HG03095 (cell line): ENCODE measurements at regions not wholly inside any gene's neighbourhood (a gene's known extent, or its start where the extent isn't known, plus 50 kb on each side); places are given as distances from the start of the nearest gene placed in this dataset.

Experiments
- ATAC-seq: cut with Tn5 transposase; IDR thresholded peaks from one replicate; pipeline ENCODE4 v1.9.1; 2021; ENCODE audit warnings: moderate library complexity; ENCODE audit not compliant: unreplicated experiment

DNA sequence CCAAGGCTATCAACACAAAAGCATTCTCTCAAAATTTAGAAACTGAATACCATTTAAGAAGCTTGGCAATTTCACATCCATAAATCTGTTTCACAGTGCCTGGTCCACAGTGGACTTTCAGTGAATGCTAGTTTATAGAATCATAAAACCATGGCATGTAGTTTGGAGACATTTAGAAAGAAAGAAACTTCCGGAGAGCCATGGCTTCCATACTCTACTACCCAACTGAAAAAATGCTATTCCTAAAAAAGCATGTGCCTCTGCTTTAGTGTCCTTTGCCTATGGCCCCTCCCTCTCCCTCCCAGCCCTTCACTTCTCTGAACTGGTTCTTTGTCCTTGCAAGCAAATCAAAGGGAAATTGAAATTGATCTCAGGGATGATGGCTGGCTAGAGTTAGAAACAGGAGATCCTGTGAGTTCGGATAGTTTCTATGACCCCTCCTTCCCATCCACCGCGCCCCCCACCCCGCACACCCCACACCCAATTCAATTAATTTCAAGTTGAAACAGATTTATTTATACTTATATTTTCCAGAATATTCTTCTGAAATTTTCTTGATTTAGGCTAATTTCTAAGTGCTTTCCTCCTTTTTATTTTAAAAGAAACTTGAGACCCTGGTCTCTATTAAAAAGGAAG lies 248.3 kb downstream of the TRIB2 start:
- no peak for ATAC-seq

DNA sequence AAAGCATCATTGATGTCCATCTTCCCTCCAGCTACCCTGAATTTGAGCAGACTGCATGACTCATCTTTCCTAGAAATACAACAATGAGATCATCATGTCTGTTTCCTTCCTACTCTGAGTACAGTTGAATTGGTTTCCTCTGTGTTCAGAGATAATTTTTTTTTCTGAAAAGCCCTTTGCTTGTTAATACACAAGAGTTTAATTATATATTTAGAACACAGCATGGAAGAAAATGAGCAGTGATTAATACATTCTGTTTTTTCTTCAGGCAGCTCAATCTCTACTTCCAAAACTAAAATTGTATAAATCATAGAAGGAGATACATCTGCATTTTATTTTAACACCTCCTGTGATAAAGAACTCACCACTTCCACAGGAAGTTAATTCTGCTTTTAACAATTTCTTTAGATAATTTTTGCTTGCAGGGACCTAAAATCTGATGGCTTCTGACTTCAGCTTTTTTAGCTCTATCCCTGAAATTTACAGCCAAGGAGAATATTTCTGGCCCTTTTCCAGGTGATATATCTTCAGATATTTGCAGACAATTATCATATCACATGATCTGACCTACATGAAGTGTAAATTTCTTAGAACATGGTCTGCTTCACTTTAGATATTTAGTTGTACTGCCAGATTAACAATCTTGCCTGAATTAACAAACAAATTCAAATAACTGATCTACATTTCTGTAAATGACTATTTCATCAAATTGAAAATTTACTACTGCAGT lies 249.0 kb downstream of the TRIB2 start:
- no peak for ATAC-seq

DNA sequence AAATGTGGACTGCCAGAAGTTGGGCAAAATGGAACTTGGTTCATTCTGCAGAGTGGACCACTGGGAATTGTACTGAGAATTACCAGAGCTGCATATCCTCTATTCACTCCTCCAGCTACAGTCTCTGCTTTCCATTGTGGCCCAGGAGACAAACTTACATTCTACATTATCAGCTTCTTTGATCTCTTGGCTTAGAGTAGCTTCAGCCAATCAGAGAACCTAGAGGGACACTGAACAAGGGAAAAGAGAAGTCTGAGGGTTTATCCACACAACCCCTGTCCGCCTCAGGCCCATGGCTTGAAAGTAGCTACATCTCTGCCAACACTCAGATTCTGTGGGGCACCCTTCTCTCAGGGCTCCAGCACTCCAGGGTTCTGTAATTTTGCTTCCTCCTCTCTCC lies 251.1 kb downstream of the TRIB2 start:
- no peak for ATAC-seq

DNA sequence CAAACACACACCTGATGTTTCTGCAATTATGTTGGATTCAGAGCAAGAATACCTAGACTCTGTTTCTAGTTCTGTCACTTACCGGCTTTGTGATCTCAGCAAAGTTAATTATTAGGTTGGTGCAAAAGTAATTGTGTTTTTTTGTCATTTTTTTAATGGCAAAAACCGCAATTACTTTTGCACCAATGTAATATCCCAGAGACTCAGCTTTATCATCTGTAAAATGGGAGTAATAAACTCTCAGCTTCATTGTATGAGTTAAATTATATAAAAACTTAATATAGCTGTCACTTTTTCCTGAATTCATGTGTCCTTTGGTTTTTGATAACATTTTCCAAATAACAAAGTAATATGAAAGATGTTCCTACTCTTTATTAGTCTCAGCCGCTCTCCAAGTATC lies 251.7 kb downstream of the TRIB2 start:
- no peak for ATAC-seq

DNA sequence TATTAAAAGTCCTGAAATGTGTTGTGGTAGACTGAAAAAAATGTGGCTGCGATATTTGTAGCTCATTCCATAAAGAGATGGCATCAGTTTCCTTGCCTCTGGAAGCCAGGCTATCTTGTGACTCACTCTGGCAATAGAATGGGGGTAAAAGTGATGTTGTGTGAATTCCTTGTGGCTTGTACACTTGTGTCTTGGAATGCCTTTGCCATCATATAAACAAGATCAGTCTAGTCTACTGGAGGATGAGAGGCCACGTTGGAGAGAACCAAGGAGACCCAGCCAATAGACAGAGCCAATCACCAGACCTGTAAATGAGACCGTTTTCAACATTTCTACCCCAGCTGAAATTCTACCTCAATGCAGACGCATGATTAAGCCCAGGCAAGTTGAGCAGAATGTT lies 254.1 kb downstream of the TRIB2 start:
- ATAC-seq = no peak

DNA sequence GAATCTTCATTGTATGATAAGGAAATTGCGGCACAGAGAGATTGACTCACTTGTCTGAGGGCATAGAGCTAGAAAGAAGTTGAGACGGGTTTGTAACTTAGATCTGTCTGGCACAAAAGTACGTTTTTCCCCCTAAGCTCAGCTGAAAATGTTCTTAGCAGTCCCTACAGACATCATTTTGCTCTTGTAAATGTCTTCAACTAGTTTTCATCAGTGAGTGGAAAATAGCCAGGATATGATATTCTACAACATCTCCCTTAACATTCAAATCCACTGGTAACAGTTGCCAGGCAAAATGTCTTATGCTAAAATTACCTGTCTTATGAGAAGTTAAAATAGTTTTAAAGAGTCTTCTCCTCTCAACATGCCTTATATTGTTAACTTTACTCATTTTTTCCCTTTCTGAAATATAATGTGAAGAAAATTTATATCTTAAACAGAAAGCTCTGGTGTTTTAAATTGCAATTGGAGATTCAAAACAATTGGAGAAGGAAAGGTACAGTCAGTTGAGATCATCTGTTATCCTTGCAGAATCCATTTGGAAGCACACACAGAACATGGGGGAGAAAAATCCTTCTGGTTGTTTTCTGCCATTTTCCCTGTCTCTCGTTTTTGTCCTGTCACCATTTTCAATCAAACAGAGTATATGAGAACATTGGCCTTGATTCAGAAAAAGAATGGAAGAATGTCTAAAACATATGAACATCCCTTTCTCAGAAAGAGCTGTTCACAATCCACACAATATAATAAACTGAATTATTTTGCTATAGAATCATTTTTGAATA lies 255.0 kb downstream of the TRIB2 start:
- no peak for ATAC-seq

DNA sequence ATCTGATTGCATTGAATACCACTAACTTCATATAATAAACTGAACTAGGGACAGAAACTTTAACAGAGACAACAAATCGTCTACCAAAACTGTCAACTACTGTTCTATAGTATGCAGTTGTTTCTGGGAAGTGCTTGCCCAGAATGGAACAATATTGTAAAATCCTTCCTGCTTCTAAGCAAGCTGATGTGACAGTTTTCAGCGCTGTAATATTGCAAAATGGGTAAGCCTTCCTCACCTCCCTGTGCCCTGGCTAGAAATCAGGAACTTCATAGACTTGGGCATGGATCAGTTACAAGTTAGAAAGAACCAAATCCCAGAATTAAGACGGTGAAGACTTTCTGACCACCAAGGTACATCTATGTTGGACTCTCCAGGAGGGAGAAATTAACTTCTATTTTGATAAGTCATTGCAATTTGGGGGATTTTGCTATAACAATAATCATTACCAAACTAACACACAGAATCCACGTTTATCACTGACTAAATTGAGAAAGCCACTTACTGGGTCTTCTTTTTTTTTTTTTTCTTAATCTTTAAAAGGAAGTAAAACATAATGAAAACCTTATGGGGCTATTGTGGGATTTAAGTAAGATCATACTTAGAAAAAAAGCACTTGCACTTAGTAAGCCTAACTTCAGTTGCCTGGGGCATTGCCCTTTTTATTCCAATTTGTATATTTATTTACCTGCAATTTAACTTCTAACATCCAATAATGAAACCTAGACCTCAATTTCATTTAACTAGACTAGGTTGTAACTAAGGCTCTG lies 261.5 kb downstream of the TRIB2 start:
- ATAC-seq = no peak

DNA sequence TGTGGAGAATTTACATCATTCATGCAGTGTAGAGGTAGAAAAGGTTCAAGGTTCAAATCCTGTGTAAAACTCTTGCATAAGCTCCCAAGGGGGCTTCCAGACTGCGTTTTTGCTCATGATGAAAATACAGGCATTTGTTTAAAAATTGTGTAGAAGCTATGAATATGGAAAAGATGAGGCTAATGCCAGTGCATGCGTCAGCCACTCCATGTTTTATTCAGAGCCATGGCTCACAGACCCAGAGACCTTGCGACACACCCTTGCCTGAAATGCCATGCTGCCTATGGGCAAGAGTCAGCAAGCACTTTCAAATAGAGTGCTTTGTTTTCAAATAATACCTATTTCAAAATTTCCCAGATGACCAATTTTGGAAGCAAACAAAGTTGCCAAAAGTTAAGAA lies 262.3 kb downstream of the TRIB2 start:
- no peak for ATAC-seq

DNA sequence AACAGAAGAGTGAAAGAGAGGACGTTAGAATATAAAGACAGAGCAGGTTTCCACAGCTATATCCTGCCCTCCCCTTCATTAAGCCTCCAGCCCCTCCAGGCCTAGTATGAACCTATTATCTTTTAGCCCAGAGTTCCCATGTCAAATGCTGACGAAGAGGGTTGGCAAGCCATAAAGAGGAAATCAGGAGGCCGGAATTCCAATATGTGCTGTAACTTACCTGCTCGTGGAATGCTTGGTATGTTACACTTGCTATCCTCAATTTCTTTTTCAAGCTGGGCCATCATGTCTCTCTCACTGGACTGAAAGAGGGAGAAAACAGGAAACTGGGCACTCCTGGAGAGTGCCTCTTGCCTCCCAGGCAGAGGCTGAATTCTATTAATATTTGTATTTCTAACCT lies 264.1 kb downstream of the TRIB2 start:
- ATAC-seq = no peak

DNA sequence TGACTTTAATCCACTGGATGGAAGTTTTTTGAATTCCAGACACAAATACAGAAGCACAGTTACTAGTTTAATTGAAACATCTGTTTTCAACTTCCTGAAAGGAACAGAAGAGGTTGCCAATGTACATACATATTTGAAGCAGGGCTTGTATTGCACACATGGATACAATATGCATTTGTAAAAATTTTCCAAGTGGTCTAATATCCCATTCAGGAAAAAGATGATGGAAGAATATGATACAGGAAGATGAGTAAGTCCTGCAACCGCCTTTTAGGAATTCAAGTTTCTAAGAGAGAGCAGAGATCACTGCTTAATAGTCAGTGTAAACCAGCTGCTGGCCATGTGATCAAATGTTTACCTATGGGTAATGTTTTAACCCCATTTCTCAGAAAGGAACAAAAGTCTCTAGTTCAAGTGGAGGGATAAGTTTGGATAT lies 265.4 kb downstream of the TRIB2 start:
- ATAC-seq = no peak

DNA sequence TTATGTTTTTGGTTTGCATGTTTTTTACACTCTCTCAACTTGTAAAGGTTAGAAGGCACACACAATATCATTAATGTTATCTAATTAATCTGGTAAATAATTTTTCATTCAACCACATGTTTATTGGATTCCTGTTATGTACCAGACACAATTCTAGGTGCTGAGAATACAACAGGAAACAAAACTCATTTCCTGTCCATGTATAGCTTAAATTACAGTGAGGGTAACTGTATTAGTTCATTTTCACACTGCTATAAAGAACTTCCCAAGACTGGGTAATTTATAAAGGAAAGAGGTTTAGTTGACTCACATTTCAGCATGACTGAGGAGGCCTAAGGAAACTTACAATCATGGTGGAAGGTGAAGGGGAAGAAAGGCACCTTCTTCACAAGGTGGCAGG lies 270.5 kb downstream of the TRIB2 start:
- ATAC-seq = no peak

DNA sequence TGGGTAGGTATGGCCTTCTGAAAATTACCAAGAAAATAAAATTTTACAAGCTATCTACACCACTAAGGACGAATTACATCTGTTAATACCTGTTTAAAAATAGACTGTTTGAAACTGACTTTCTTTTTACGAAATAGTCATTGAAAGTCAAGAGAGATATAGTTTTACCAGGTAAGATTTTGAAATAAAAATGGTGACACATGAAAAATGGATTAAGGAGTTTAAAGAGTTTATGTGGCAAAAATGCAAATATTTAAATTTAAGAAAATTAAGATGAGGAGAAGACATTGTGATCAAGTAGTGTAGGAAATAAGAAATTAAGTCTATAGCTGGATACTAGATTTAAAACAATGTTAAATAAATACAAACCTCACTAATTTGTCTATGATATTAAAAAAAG lies 271.5 kb downstream of the TRIB2 start:
- ATAC-seq = no peak

DNA sequence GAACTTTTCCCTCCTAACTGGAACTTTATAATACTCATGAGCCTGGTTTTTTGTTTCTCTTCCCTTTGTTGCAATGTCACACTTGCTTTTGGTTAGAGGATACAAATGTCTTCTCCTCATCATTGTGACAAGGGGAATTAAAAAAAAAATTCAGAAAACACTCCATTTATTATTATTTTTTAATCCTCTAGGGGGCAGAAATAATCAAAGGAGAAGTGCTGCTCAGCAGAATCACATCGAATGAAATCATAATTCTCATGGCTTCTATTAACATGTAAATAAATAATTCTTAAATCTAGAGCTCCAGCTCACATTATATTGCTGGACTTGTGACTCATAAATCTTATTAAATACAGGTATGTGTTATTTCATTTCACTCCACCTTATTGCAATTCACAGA lies 273.8 kb downstream of the TRIB2 start:
- ATAC-seq = no peak

DNA sequence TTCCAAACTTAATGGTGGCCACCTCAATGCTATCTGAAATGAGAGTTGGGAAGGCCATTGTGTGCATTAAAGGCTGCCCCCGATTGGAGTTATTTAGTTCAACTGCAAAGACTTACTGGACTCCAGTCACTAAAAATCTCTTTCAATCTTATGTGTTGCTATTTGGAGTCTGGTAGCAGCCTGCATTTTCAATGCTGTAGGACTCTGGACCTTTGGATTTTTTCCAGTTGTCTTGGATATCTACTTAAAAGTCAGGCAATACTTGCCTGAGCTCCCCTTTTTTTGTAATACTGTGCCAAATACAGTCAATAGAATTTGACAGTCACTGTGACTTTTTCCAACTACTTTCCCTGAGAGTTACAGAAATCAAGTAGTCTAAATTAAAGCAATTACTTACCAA lies 281.9 kb downstream of the TRIB2 start:
- ATAC-seq = no peak

DNA sequence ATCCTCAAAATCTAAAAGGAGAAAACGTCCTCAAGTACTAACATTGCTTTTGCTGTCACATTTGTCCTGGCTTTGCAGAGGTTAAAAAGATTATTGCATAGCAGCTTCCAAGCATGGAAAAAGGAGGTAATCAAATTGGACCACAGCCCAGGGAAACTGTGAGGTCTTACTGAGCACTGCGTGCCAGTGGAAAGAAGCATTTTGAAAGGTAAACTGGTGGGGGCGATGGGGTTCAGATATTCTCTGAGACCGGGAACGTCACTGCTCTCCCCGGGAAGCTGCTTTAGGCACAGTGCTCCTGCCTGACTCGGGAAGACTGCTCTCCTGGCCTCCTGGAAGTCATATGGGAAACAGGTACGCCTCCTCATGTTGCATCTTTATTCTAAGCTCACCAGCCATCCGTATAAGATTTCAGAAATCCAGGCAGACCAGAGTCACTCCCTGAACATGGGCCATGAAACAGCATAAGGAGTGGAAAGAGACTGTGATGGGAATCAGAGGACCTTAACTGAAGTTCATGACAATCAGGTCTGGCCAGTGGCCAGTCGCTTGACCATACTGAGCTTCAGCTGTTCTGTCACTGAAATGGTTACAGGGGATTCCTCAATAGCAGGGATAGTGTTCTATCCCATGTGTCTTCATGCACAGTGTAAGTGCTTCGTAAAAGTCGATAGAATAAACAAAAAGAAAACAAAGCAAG lies 284.1 kb downstream of the TRIB2 start:
- no peak for ATAC-seq

DNA sequence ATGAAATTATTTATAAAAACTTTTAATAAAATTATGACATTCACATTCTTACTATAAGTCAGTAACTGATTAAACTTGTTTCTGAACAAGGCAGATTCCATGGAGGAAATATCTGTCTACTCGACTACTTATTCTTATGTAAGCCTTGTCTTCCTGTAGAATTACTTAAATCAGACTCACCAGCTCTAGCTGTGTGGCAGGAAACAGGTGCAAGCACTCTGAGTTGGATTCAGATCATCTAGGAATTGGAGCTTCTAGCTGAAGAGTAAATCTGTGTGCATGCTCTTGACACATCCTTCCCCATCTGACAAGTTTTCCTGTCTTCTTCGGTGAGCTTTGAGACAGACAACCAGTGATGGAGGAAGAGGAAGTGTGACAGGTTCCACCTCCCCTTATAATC lies 284.7 kb downstream of the TRIB2 start:
- ATAC-seq = no peak

DNA sequence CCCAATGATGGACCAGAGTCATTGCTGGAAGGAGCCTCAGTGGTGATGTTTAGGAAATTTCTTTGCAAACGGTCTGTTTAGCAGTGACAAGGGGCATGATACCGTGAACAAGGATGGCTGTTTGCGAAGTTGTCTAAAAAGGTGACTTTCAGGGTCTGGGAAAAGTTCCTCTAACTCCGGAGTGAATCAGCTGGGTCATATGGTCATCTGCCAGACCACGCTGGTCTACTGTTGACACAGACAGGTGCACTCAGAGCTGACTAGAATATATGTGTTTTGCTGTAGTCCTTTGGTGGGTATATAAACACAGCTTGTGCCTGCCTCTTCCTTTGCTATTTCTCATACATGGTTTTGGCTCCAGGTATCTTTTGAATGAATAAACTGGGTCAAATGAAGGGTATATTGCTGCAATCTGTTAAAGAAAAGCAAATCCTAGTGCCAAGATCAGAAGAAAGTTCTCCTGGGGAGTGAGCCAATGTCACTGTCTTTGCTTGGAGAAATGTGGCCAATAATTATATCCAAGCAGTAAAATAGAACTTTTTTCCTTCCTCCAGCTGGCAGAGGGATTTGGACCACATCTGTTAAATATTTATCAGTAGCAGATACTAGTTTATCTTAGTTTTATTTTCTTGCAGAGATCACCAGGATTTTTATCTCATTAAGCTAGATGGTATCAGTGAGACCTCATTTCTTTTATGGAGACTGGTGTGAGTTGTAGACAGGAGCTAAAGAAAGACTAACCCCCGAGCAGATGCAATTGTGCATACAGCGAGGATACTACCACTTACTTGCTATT lies 286.0 kb downstream of the TRIB2 start:
- ATAC-seq = no peak

DNA sequence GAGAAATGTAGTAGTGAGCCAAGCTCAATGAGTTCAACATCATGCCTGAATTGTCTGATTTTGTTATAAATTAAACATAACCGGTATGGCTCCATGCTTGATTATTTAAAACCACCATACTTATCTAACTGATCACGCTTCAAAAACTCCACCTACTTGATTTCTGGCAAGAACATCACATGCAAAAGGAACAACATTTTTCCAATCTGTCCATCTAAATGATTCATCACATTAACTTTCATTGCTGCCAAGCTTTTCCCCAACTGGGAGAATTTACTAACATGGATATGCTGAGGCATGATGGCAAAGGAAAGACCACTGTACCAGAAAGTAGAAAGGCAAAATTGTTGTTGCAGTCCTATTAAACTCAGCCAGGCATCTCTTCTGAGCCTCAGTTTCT lies 286.8 kb downstream of the TRIB2 start:
- ATAC-seq = no peak

DNA sequence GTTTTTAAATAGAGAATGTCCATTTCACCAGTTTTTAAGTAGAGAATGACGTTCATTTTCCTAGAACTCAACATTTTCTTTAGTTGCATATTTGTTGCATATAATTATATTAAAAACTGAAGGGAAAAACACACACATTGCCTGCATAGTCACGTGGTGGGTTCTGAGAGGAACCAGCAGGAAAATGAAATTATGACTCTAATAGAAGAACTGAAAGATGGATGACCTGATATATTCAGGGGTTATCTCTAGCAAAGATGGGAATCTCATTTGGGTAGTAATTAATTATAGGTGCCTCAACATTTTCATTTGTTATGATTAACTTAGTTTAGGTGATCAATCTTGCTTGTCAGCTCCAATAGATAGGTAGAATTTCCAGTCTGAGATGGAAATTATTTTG lies 288.3 kb downstream of the TRIB2 start:
- ATAC-seq = no peak

DNA sequence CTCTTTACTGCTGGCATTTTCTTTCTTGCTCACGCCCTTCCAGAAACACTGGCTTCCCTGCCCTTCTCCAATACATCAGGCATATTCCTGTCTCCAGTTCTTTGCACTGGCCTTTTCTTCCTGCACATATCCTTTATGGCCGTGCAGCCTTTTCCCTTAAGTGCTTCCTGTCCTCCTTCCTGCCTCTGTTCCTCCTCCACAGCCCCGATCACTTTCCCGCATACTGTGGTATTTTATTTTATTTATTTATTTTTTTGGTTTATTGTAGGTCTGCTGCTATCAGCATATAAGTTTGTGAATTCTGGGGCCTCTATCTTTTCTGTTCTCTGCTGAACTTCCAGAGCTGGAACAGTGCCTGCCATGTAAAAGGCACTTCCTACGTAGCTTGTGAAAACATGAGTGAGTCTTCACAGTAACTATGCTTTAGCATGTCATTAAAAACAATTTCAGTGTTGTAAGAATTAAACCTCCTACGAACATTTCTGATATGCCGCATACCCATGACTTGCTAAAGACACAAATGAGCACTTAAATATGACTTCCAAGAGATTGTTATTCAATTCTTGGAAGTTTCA lies 289.1 kb downstream of the TRIB2 start:
- ATAC-seq = no peak
